Hematopoietic multipotent progenitor cell (in vitro differentiated cells): ENCODE measurements at regions not wholly inside any gene's neighbourhood (a gene's known extent, or its start where the extent isn't known, plus 50 kb on each side); places are given as distances from the start of the nearest gene placed in this dataset.
A peak's percentile ranks its signal among the peaks of the same experiment; 100 is the strongest.

Source experiments
- DNase-seq, 3 donors: peaks; one replicate each; pipeline ENCODE4 v3.0.0-alpha.2; 2011 to 2015; ENCODE audit warnings: low read depth in 2 of 3, low spot score in 2 of 3

DNA sequence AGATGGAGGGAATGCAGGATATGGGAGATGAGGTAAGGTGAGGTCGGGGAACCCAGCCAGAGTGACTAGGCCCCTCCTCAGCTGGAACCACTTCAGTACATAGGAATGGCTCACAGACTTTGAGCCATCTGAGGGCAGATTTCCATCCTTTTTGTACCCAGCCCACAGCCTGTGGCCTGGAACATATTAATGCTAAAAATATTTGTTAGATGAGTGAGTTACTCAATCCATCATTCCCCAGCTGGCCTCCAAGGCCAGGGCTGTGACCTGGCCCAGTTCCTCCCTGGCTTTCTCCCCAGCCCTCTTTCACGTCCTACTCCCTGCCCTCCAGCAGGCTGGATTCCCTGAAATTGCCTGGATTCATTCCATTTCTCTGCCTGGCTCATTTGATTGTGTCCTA lies 57.2 kb upstream of the PRDM11 start:
- DNase-seq = no peak

DNA sequence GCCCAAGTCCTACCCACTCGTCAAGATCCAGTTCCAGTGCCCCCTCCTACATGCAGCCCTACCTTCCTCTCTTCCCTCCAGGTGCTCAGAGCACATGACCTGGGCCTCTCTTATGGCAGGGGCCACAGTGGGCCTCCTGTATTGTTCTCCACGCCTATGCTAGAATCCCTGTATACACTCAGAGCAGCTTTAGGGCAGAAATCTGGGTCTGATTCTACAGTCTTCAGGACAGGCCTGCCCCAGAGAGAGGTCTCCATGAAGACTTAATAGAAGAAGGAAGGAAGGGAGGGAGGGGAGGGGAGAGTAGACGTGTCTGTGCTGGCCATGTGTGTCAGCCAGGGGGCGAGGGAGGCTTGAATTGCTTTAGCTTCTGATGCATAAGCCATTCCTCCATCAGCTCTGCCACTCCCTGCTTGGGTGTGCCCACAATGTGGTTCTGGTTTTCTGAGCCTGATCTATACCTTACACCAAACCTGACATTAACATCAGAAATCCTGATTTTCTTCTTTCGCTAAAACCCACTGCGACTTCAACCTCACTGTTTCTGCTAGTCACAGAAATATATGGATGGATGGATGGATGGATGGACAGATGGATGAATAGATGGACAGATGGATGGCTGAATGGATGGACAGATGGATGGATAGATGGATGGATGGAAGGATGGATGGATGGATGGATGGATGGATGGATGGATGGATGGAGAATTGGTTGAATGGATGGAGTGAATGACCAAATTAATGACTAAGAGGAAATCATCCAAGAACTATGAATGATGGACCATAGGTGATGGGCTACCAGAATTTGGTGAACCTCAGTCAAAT lies 56.6 kb upstream of the PRDM11 start:
- peak in 2 of 3 donors; percentile 64 to 70 for DNase-seq

DNA sequence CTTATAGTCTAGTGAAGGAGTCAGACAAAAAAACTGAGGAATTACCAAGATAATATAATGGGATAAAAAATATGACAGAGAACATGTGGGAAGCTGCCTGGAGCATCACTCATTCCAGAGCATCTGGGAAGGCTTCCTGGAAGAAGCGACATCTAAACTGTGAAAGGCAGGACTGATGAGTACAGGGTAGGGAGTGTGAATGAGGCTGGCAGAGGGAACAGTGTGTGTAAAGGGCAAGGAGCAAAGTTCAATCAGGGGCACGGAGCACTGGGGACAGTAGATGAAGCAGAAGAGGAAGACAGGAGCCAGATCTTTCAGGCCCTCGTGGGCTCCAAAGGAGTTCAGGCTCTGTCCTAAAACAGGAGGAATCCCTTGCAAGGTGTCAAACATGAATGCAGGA lies 55.8 kb upstream of the PRDM11 start:
- DNase-seq = no peak

DNA sequence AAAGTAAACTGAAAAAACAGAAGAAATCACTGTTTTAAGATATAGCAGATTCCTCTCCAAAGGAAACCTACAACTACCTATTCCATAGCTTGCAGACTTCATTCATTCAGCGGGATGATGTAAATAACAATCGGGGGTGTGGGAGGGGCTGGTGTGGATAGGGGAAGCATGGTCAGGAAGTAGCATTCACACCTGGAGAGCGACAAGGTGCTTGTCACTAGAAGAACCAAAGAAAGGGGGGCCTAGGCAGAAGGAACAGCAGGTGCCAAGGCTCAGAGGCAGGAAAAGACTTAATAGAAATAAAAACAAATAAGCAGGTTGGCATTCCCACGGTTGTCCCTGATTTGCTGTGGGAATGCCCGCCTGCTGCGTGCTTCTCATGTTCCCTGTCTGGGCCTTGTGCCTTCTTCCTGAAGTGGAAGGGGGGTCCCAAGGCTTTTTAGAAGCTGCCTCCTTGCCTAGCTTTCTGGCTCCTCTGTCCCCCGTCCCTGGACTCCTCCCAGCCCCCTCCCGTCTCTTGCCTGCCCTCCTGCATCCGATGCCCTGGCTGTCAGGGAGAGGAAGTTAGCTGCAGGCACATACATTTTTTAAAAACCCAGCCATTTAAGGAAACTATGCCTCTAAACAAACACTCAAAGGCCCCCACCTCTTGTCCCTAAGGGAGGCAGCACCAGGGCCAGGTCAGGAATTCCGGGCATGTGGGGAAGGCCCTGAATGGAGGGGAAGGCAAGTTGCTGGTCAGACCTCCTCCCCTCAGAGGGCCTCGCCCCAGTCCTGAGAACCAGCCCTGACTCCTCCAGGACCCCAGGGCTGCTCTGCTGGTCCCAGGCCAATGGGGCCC lies 54.7 kb upstream of the PRDM11 start:
- no peak for DNase-seq

DNA sequence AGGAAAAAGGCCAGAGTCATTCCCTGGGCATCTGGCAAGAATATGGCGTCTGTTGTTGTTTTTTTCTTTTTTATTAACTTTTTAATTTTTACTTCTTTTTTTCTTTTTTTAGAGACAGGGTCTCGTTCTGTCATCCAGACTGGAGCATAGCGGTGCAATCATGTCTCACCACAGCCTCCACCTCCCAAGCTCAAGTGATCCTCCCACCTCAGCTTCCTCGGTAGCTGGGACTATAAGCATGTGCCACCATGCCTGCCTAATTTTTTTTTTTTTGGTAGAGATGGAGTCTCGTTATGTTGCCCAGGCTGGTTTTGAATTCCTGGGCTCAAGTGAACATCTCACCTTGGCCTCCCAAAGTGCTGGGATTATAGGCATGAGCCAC lies 54.0 kb upstream of the PRDM11 start:
- DNase-seq = peak in 1 of 3 donors; percentile 34

DNA sequence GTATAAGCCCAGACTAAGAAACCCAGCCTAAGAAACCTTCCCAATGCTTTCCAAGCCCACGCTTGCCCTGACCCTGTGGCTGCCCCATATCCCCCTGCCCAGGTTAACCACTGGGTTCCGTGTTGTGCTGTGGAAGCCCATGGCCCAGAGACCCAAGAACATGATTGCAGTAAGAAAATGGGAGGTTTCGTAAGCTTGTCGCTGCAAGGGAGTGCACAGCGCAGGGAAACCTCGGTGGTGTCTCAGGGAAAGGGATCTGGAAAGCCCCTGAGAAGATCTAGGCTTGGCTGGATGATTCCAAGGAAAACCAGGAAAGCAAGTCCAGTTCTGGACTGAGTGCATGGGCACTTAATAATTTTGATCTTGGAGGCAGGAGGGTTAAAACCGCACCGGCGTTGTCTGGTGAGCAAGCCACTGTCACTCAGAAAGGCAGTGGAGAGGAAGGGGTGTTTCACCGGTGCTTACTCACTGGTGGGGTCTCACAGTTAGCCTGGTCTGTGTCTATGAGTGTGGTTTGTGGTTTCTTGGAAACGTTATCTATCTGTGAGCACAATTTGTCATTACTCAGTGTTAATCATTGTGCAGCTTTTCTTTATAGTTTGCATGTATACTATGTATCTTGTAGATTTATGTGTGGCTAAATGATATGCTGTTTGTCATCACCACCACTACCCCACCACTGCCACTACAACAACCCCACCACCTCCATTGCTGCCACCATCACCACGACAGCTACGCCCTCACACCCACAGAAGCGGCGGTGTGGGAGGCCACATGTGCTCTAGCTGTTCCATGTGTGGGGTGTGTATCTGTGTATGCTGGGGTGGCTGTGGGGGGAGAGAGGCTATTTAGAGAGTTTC lies 53.3 kb upstream of the PRDM11 start:
- DNase-seq = peak in 2 of 3 donors; percentile 88 to 91

DNA sequence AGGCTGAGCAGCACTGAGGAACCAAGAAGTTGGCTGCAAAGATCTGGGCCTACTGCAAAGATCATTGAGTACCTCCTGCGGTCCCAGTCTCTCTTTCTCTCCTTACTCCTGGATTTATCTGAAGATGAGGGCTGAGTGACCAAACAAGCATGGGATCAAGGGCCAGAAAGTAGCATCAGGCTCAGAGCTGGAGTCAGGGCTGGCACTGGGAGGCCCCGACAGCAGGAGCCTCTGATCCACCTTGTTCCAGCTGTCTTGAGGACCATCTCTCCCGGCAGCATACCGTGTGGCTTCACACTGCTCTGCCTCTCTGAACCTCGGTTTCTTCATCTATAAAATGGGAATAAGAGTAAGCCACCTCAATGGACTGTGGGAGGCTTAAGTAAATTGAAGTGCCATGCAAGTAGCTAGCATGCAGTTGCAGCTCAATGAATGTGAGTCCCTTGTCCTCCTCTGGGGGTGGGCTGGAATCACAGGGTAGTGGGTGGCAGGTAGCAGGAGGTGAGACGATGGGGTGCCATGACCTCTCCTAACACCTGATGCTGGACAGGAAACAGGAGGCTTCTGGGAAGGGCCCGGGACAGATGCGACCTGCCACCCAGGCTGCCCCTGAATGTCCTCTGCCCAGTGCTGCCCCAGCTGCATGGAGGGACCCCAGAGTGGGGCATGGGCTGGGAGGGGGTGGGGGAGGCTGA lies 52.5 kb upstream of the PRDM11 start:
- no peak for DNase-seq

DNA sequence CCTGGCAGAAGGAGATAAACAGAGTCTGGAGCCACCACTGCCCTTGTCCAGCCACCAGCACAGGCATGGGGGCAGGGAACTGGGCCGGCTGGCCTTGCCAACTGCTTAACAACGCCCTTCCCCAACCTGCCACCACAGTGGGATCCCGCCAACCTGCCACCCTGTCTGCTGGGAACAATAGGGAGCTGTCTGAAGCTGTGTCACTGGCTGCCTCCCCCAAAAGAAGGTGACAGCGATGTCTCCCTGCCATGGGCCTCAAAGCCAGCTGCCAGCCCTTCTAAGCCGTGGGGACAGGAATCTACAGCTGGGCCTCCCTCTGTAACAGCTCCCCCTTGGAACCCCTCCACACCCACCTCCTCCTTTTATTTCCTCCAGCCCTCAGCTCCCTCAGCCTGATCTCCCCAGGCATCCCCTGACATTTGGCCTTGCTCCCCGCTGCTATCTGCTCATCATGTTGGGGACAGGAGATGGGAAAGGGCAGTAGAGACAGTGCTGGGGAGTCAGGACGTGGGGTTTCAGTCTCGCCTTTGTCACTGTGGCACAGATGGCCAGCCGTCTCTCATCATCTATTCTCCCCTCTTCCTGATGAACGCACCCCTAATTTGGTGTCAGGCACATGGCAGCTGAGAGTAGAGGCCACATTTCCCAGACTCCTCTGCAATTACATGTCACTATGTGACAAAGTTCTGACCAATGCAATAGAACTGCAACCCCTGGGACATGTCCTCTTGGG lies 51.3 kb upstream of the PRDM11 start:
- DNase-seq = no peak

DNA sequence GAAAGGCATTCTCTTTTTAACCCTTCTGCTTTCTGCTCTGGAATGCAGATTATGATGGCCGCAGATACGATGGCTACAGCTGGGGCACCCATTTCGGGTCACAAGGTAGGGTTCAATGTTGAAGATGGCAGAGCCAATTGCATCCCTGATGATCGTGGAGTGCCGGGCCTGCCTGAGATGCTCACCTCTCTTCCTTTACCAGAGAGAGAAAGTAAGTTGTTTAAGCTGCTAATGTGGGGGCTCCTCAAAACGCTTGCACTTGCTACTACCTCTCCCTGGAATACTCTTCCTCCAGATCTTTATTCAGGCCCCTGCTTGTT lies 50.8 kb upstream of the PRDM11 start:
- DNase-seq = no peak

DNA sequence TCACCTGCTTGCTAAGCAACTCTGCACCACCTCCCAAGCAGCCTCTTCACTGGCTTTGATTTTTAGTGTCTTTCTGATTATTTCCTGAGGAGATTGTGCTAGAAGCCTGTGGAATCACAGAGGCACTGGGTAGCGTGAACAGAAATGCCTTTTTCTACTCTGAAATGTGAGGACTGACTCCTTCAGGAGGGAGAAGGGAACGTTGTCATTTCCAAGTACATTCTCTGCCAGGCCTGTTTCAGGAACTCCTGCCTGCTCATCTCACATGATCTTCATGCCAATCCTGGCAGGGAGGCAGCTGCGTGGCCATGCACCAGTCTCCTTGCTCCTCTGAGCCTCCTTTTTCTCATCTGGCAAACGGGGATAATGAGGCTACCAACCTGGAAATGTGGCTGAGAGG lies 49.8 kb upstream of the PRDM11 start:
- no peak for DNase-seq
